K562 (cell line): ENCODE measurements at regions not wholly inside any gene's neighbourhood (a gene's known extent, or its start where the extent isn't known, plus 50 kb on each side); places are given as distances from the start of the nearest gene placed in this dataset.
"Not testable (repeated sequence)": the region's sequence is repeated elsewhere in the genome, so short reads cannot be mapped to it uniquely, and the experiment has no call there.

Experiments used
- ATAC-seq: fragments of 200-7000 bp; cut with Tn5 transposase; 3 replicates; pipeline ENCODE4 v1.9.1; 2020; ENCODE audit warnings: moderate library complexity
- BruUV-seq: library from RNA; stranded (reverse); fragments of 400-500 nt; replicated peaks from 2 replicates; lab custom pipeline; 2021; lab: Mats Ljungman, UMichigan
- CTCF ChIA-PET: fragments of 300-600 bp; formaldehyde crosslinking; extraction: SDS; loops from one replicate; lab custom pipeline; 2021; ENCODE audit warnings: low intra/inter-chr PET ratio; lab: Yijun Ruan, JAX
- POLR2A ChIA-PET: fragments of 300-600, 350-650 bp; sonication (Branson Sonifier 250); formaldehyde crosslinking; extraction: SDS; loops from one replicate; lab custom pipeline; 2021; ENCODE audit warnings: antibody characterized with exemption, inconsistent platforms; lab: Yijun Ruan, JAX
- DNase-seq, 4 experiments: peaks; one replicate each; pipeline versions ENCODE4 v3.0.0 to v3.0.0-alpha.2; 2011 to 2018; ENCODE audit warnings: low spot score in 3 of 4, mixed read lengths in 3 of 4; ENCODE audit errors: extremely low read depth in 1 of 4
- FAIRE-seq: peaks from 2 replicates; lab custom pipeline; 2011; peaks lifted over from hg19 to GRCh38; lab: Jason Lieb, UNC
- H2AFZ ChIP-seq: 2 replicates; pipeline ENCODE4 v1.6.0; 2011; ENCODE audit warnings: low read depth, low read length, control low read depth, inconsistent platforms
- H3K27ac ChIP-seq: fragments of 200-600 bp; 3 replicates; pipeline ENCODE4 v1.8.0; 2011; ENCODE audit warnings: low read depth, mild to moderate bottlenecking, control low read depth, inconsistent platforms, low read length, moderate library complexity, mixed read lengths; ENCODE audit errors: extremely low read depth
- H3K27me3 ChIP-seq, 2 experiments: fragments of 300-600 bp in 1 of 2; 2 replicates in 1 of 2; 3 replicates in 1 of 2; pipeline versions ENCODE4 v1.6.0 to v1.8.0; 2011; ENCODE audit warnings: inconsistent platforms in 2 of 2, low read length in 2 of 2, mild to moderate bottlenecking in 1 of 2, mixed read lengths in 1 of 2, moderate library complexity in 1 of 2; ENCODE audit not compliant: control insufficient read depth in 2 of 2, insufficient read depth in 2 of 2
- H3K36me3 ChIP-seq: fragments of 300-600 bp; 3 replicates; pipeline ENCODE4 v1.8.0; 2011; ENCODE audit warnings: mild to moderate bottlenecking, low read length, inconsistent platforms; ENCODE audit not compliant: control insufficient read depth, insufficient read depth
- H3K4me1 ChIP-seq, 2 experiments: fragments of 200-600 bp in 1 of 2; replicated peaks in 1 of 2; 2 replicates in 1 of 2; 3 replicates in 1 of 2; pipeline versions ENCODE4 v1.5.1 to v1.8.0; 2011; ENCODE audit warnings: inconsistent platforms in 2 of 2, low read length in 2 of 2, mild to moderate bottlenecking in 1 of 2, mixed read lengths in 1 of 2, moderate library complexity in 1 of 2; ENCODE audit not compliant: control insufficient read depth in 2 of 2, insufficient read depth in 2 of 2
- H3K4me2 ChIP-seq: 2 replicates; pipeline ENCODE4 v1.6.1; 2011; ENCODE audit warnings: low read length, control low read depth, inconsistent platforms, mixed read lengths; ENCODE audit not compliant: insufficient read depth
- H3K4me3 ChIP-seq: fragments of 200-600 bp; sonication (generic), shearing (Covaris generic); 2 replicates; pipeline ENCODE4 v1.5.1; 2016; ENCODE audit warnings: control low read depth, inconsistent platforms
- H3K79me2 ChIP-seq: fragments of 200-600 bp; 3 replicates; pipeline ENCODE4 v1.8.0; 2011; ENCODE audit warnings: low read length, inconsistent platforms; ENCODE audit not compliant: control insufficient read depth, insufficient read depth
- H3K9ac ChIP-seq, 2 experiments: 2 replicates each; pipeline versions ENCODE4 v1.6.0 to v1.6.1; 2011; ENCODE audit warnings: low read depth in 2 of 2, low read length in 2 of 2, control low read depth in 1 of 2, inconsistent platforms in 1 of 2, mild to moderate bottlenecking in 1 of 2, mixed read lengths in 1 of 2; ENCODE audit not compliant: insufficient read depth in 1 of 2
- H3K9me1 ChIP-seq: one replicate; pipeline ENCODE4 v1.6.0; 2011; ENCODE audit warnings: inconsistent platforms, mild to moderate bottlenecking, low read length, moderate library complexity; ENCODE audit not compliant: control insufficient read depth, insufficient read depth
- H3K9me3 ChIP-seq: replicated peaks from 2 replicates; pipeline ENCODE4 v1.5.1; 2011; ENCODE audit warnings: low read depth, low read length, inconsistent platforms; ENCODE audit not compliant: control insufficient read depth, insufficient read depth
- H4K20me1 ChIP-seq: replicated peaks from 2 replicates; pipeline ENCODE4 v1.6.1; 2011; ENCODE audit warnings: low read length, inconsistent platforms, mixed read lengths; ENCODE audit not compliant: control insufficient read depth, insufficient read depth
- C11orf30 ChIP-seq: fragments of 450-650 bp; IDR thresholded peaks from 2 replicates; pipeline ENCODE4 v1.6.1; 2016; ENCODE audit warnings: low read depth, mild to moderate bottlenecking
- CBFA2T2 ChIP-seq: fragments of 450-650 bp; conservative IDR thresholded peaks from 2 replicates; pipeline ENCODE4 v1.6.1; 2017; ENCODE audit warnings: mild to moderate bottlenecking
- CBFA2T3 ChIP-seq: fragments of 450-650 bp; IDR thresholded peaks from 2 replicates; pipeline ENCODE4 v1.6.1; 2017
- MAFG ChIP-seq: fragments of 450-650 bp; conservative IDR thresholded peaks from 2 replicates; pipeline ENCODE4 v1.6.1; 2016; ENCODE audit warnings: missing genetic modification characterization, missing compliant biosample characterization
- MAFK ChIP-seq: IDR thresholded peaks from 2 replicates; pipeline ENCODE4 v1.6.1; 2011; ENCODE audit warnings: low read length, improper control_type of control experiment
- NFE2 ChIP-seq: IDR thresholded peaks from 2 replicates; pipeline ENCODE4 v1.6.1; 2014; ENCODE audit warnings: antibody characterized with exemption, low read depth
- NFE2L1 ChIP-seq: fragments of 450-650 bp; IDR thresholded peaks from 2 replicates; pipeline ENCODE4 v1.6.1; 2016; ENCODE audit warnings: missing genetic modification characterization, low read depth, mild to moderate bottlenecking, missing compliant biosample characterization, moderate library complexity, borderline replicate concordance
- TAL1 ChIP-seq: fragments of 450-650 bp; IDR thresholded peaks from 2 replicates; pipeline ENCODE4 v1.6.1; 2016; ENCODE audit warnings: mild to moderate bottlenecking
- TCF3 ChIP-seq: sonication (generic); formaldehyde crosslinking; IDR thresholded peaks from 2 replicates; pipeline ENCODE4 v1.4.0; 2020; ENCODE audit warnings: mild to moderate bottlenecking, missing genetic modification reagents
- ZNF316 ChIP-seq: fragments of 450-650 bp; IDR thresholded peaks from 2 replicates; pipeline ENCODE4 v1.6.1; 2016
- WGBS: fragments of 100-300 bp; shearing (Covaris generic); methylation state at CpG from one replicate; pipeline ENCODE4 v1.1.6; 2016; ENCODE audit warnings: low coverage, mixed read lengths; ENCODE audit not compliant: insufficient coverage; ENCODE audit errors: missing lambda C conversion rate; 5-methylcytosine and 5-hydroxymethylcytosine counted together
- in situ Hi-C: fragments of 300-500 bp; cut with MboI; formaldehyde crosslinking; loops from 4 replicates; pipeline ENCODE4 v1.15.0; 2018; ENCODE audit warnings: inconsistent platforms, mixed read lengths
- intact Hi-C: fragments of 100-400 bp; cut with micrococcal nuclease; formaldehyde crosslinking; loops from 2 replicates; pipeline ENCODE4 v1.14.2; 2022
- TF ChIP-seq, protein P1 (sequence below), 2 experiments: IDR thresholded peaks in 1 of 2; conservative IDR thresholded peaks in 1 of 2; 2 replicates each; pipeline ENCODE4 v1.6.1; 2016; ENCODE audit warnings: low read depth in 2 of 2, mild to moderate bottlenecking in 1 of 2, missing compliant biosample characterization in 1 of 2, missing genetic modification characterization in 1 of 2, moderate library complexity in 1 of 2

DNA sequence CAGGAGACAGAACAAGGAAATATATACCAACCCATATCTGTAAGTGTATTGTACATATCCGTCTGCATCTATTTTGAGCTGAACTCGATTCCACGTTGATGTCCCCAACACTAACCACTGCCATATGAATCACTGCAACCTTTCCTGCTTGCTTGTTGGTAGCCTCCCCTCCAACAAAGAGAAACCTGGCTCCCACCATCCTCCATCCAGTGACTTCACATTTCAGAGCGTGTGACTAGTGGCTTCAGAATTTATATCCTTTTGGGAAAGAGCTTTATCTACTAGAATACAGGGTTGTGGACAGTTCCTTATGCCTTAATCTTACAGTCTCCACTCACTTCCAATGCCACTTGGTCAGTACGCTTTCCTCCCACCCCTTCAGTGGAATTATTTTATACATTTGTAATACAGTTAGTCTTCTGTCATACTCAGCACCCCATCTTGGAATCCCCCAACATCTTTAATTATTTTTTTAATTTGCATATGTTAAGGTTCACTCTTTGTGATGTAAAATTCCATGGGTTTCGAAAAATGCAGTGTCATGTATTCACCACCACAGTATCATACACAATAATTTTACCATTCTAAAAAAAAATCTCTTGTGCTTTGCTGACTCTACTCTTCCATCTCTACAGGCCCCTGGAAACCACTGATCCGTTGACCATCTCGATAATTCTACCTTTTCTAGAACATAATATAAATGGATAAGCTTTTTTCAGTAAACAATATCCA lies 264.7 kb downstream of the BCL2L11 start:
- FAIRE-seq, POLR2A ChIA-PET: not testable (repeated sequence)

DNA sequence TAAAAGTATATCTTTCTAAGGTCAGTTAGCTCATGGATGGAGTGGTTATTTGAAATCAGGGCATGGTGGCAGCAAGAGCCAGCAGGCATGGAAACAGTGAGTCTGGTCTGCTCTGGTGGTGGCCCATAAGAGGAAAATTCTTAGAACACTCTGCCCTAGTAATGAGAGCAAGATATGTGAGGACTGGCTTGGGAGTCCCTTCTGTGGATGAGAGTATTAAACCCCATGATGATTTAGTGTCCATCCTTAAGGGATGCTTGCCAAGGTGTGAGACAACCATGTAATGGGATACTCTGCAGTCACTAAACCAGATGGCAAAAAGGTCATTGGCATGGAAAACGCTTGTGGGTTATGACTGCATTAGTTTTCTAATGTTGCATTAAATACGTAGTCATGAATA lies 269.9 kb downstream of the BCL2L11 start:
- DNase-seq, H4K20me1 ChIP-seq, intact Hi-C loops, POLR2A ChIA-PET, CTCF ChIA-PET, H3K9me3 ChIP-seq, H3K4me1 ChIP-seq, H3K4me3 ChIP-seq, H3K27me3 ChIP-seq, H3K36me3 ChIP-seq, H3K9ac ChIP-seq, H3K27ac ChIP-seq, in situ Hi-C loops, FAIRE-seq, ATAC-seq, H3K9me1 ChIP-seq, H3K4me2 ChIP-seq, H2AFZ ChIP-seq, H3K79me2 ChIP-seq, BruUV-seq: not testable (repeated sequence)
- no CpG with 5 or more reads among the region's 2 CpGs for WGBS

More for the DNA sequence above, 264.7 kb downstream of the BCL2L11 start:
- H3K4me2 ChIP-seq, H3K9ac ChIP-seq, H3K27me3 ChIP-seq, H3K9me1 ChIP-seq, H4K20me1 ChIP-seq, H3K4me3 ChIP-seq, BruUV-seq, H3K36me3 ChIP-seq, H3K9me3 ChIP-seq, H3K4me1 ChIP-seq, in situ Hi-C loops, intact Hi-C loops, H2AFZ ChIP-seq, H3K79me2 ChIP-seq, H3K27ac ChIP-seq: not testable (repeated sequence)
- TF ChIP-seq MAFG (peak; percentile 88), ZNF316 (peak; percentile 82), MAFK (0 out of 2 replicates have a peak, but pooled peaks have one; percentile 26), C11orf30 (peak; percentile 68), TCF3 (CRISPR knock-in tag) (peak; percentile 46; the same call in 1 of the 2 replicates), NFE2L1 (tag) (peak; percentile 62), NFE2 (peak; percentile 70), TAL1 (peak; percentile 36; the same call in 1 of the 2 replicates), CBFA2T3 (peak; percentile 38; the same call in 1 of the 2 replicates), CBFA2T2 (0 out of 2 replicates have a peak, but pooled peaks have one; percentile 29)
- TF ChIP-seq, protein P1, sequence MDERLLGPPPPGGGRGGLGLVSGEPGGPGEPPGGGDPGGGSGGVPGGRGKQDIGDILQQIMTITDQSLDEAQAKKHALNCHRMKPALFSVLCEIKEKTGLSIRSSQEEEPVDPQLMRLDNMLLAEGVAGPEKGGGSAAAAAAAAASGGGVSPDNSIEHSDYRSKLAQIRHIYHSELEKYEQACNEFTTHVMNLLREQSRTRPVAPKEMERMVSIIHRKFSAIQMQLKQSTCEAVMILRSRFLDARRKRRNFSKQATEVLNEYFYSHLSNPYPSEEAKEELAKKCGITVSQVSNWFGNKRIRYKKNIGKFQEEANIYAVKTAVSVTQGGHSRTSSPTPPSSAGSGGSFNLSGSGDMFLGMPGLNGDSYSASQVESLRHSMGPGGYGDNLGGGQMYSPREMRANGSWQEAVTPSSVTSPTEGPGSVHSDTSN (CRISPR knock-in tag; IDR thresholded peaks at IDR 0.05; ENCODE audit: low read depth), result not testable (repeated sequence)
- TF ChIP-seq, protein P1 (tag; conservative IDR thresholded peaks at IDR 0.05; ENCODE audit: low read depth), result peak; percentile 29; the same call in 1 of the 2 replicates
- DNase-seq, result peak in 1 of 4 experiments; percentile 3
- peak; percentile 33 for ATAC-seq
- CTCF ChIA-PET, result interaction anchor here (0.6 kb wide), 1 partner anchor 1732 kb away, joined by 3 read pairs; no protein-coding TSS in a partner anchor
- 35% methylated on average over 6 of the region's 8 CpGs for WGBS
